Endothelial cell of umbilical vein (primary cell): ENCODE measurements at regions not wholly inside any gene's neighbourhood (a gene's known extent, or its start where the extent isn't known, plus 50 kb on each side); places are given as distances from the start of the nearest gene placed in this dataset.
A peak's percentile ranks its signal among the peaks of the same experiment; 100 is the strongest.

Experiments used
- BruUV-seq: library from RNA; stranded (reverse); fragments of 400-500 nt; replicated peaks from 2 replicates; lab custom pipeline; 2021; lab: Mats Ljungman, UMichigan
- CTCF ChIA-PET: fragments of 300-600, 350-600 bp; sonication (Branson Sonifier 250); formaldehyde crosslinking; loops from one replicate; lab custom pipeline; 2021; ENCODE audit warnings: antibody characterized with exemption, inconsistent platforms; lab: Charles Lee
- POLR2A ChIA-PET: fragments of 300-600, 350-600 bp; sonication (Branson Sonifier 250); formaldehyde crosslinking; loops from one replicate; lab custom pipeline; 2021; ENCODE audit warnings: antibody characterized with exemption, inconsistent platforms; lab: Charles Lee
- DNase-seq: peaks from one replicate; pipeline ENCODE4 v3.0.0-alpha.2; 2011; ENCODE audit warnings: low read depth, low spot score
- FAIRE-seq: peaks from 2 replicates; lab custom pipeline; 2011; peaks lifted over from hg19 to GRCh38; lab: Jason Lieb, UNC
- H2AFZ ChIP-seq: 2 replicates; pipeline ENCODE4 v1.6.0; 2012; ENCODE audit warnings: low read depth, low read length, control low read depth, inconsistent platforms
- H3K27ac ChIP-seq: 2 replicates; pipeline ENCODE4 v1.5.1; 2011; ENCODE audit warnings: low read depth, mild to moderate bottlenecking, control low read depth, low read length, moderate library complexity; ENCODE audit not compliant: insufficient read depth
- H3K27me3 ChIP-seq, 2 experiments: 2 replicates each; pipeline versions ENCODE4 v1.6.0 to v1.6.1; 2011; ENCODE audit warnings: low read length in 2 of 2, mixed read lengths in 1 of 2; ENCODE audit not compliant: control insufficient read depth in 2 of 2, insufficient read depth in 2 of 2
- H3K36me3 ChIP-seq, 2 experiments: 2 replicates in 1 of 2; 3 replicates in 1 of 2; pipeline ENCODE4 v1.5.1; 2011; ENCODE audit warnings: low read length in 2 of 2, mild to moderate bottlenecking in 1 of 2, moderate library complexity in 1 of 2; ENCODE audit not compliant: control insufficient read depth in 2 of 2, insufficient read depth in 2 of 2; ENCODE audit errors: extremely low read depth in 1 of 2
- H3K4me1 ChIP-seq: 3 replicates; pipeline ENCODE4 v1.5.1; 2011; ENCODE audit warnings: mild to moderate bottlenecking, low read length; ENCODE audit not compliant: control insufficient read depth, insufficient read depth; ENCODE audit errors: extremely low read depth
- H3K4me2 ChIP-seq: 2 replicates; pipeline ENCODE4 v1.6.1; 2011; ENCODE audit warnings: low read length, control low read depth, mixed read lengths; ENCODE audit not compliant: insufficient read depth
- H3K4me3 ChIP-seq, 3 experiments: fragments of 200-600 bp in 1 of 3; sonication (generic), shearing (Covaris generic) in 1 of 3; replicated peaks in 1 of 3; 2 replicates each; pipeline ENCODE4 v1.5.1; 2011 to 2016; ENCODE audit warnings: control low read depth in 3 of 3, low read length in 3 of 3, mild to moderate bottlenecking in 2 of 3, inconsistent platforms in 1 of 3, low read depth in 1 of 3, moderate library complexity in 1 of 3; ENCODE audit not compliant: insufficient read depth in 1 of 3
- H3K79me2 ChIP-seq: 2 replicates; pipeline ENCODE4 v1.6.0; 2012; ENCODE audit warnings: low read length, inconsistent platforms; ENCODE audit not compliant: control insufficient read depth, insufficient read depth
- H3K9ac ChIP-seq: replicated peaks from 2 replicates; pipeline ENCODE3; 2011; ENCODE audit warnings: low read length, control low read depth; ENCODE audit not compliant: insufficient read depth; ENCODE audit errors: extremely low read depth
- H3K9me1 ChIP-seq: replicated peaks from 3 replicates; pipeline ENCODE4 v1.6.0; 2011; ENCODE audit warnings: mild to moderate bottlenecking, low read length; ENCODE audit not compliant: control insufficient read depth, insufficient read depth; ENCODE audit errors: extremely low read depth
- H3K9me3 ChIP-seq: replicated peaks from 2 replicates; pipeline ENCODE4 v1.5.1; 2012; ENCODE audit warnings: low read length, inconsistent platforms; ENCODE audit not compliant: control insufficient read depth, insufficient read depth
- H4K20me1 ChIP-seq: replicated peaks from 2 replicates; pipeline ENCODE3; 2011; ENCODE audit warnings: mild to moderate bottlenecking, low read length; ENCODE audit not compliant: control insufficient read depth, insufficient read depth; ENCODE audit errors: extremely low read depth
- EZH2 ChIP-seq: IDR thresholded peaks from 2 replicates; pipeline ENCODE4 v1.6.1; 2012; ENCODE audit warnings: borderline replicate concordance, low read depth, mild to moderate bottlenecking, moderate library complexity, low read length, inconsistent platforms; ENCODE audit not compliant: severe bottlenecking
- FOS ChIP-seq: IDR thresholded peaks from 2 replicates; pipeline ENCODE4 v1.6.1; 2011; ENCODE audit warnings: mild to moderate bottlenecking, low read length, moderate library complexity, borderline replicate concordance; ENCODE audit not compliant: insufficient read depth
- GATA2 ChIP-seq: IDR thresholded peaks from 2 replicates; pipeline ENCODE4 v1.7.0; 2011; ENCODE audit warnings: low read depth, mild to moderate bottlenecking, moderate library complexity, mixed read lengths, low read length; ENCODE audit not compliant: insufficient read length, insufficient read depth
- JUN ChIP-seq: IDR thresholded peaks from 2 replicates; pipeline ENCODE4 v1.6.1; 2011; ENCODE audit warnings: borderline replicate concordance, low read depth; ENCODE audit not compliant: insufficient read length, insufficient read depth
- MYC ChIP-seq: IDR thresholded peaks from one replicate; pipeline ENCODE4 v1.6.1; 2011; ENCODE audit warnings: mild to moderate bottlenecking, low read depth, low read length
- POLR2A ChIP-seq: IDR thresholded peaks from 2 replicates; pipeline ENCODE4 v1.6.1; 2012; ENCODE audit warnings: low read depth, mild to moderate bottlenecking, control low read depth, low read length
- POLR2AphosphoS5 ChIP-seq: IDR thresholded peaks from 2 replicates; pipeline ENCODE4 v1.6.1; 2012; ENCODE audit warnings: low read depth, mild to moderate bottlenecking, control low read depth, low read length, moderate library complexity; ENCODE audit not compliant: insufficient read depth
- dilution Hi-C: fragments of 300-500 bp; cut with MboI; formaldehyde crosslinking; loops from one replicate; pipeline ENCODE4 v1.15.0; 2019; ENCODE audit warnings: low sequenced_read_pairs; ENCODE audit not compliant: extremely low pct_ligation_motif_present
- intact Hi-C: fragments of 100-400 bp; cut with micrococcal nuclease; formaldehyde crosslinking; loops from one replicate; pipeline ENCODE4 v1.10.0; 2022
- TF ChIP-seq, protein P1 (sequence below), 2 donors: IDR thresholded peaks; 1 replicate in 1 of 2; 2 replicates in 1 of 2; pipeline ENCODE4 v1.5.1; 2011; ENCODE audit warnings: low read length in 2 of 2, mild to moderate bottlenecking in 2 of 2, moderate library complexity in 2 of 2, control low read depth in 1 of 2, inconsistent platforms in 1 of 2, low read depth in 1 of 2; ENCODE audit not compliant: insufficient read depth in 1 of 2; ENCODE audit errors: extremely low read depth in 1 of 2
- TF ChIP-seq, protein P2 (sequence below): IDR thresholded peaks from 2 replicates; pipeline ENCODE4 v1.6.1; 2011; ENCODE audit not compliant: insufficient read depth, insufficient read length

- ChIA-PET CTCF (no interaction called here), POLR2A (no interaction called here)
- H3K9me1 ChIP-seq: no peaks in the 10 kb centered on the region
- no peaks in the 10 kb centered on the region for H3K36me3 ChIP-seq
- no peak overlapping the region for H2AFZ ChIP-seq
- dilution Hi-C loops: no loop called here
- H3K4me1 ChIP-seq: no peaks in the 10 kb centered on the region
- no peak overlapping the region for H3K4me2 ChIP-seq
- H4K20me1 ChIP-seq: no peaks in the 10 kb centered on the region
- no peak overlapping the region for H3K27ac ChIP-seq
- TF ChIP-seq POLR2AphosphoS5: no peak
- TF ChIP-seq, protein P1, sequence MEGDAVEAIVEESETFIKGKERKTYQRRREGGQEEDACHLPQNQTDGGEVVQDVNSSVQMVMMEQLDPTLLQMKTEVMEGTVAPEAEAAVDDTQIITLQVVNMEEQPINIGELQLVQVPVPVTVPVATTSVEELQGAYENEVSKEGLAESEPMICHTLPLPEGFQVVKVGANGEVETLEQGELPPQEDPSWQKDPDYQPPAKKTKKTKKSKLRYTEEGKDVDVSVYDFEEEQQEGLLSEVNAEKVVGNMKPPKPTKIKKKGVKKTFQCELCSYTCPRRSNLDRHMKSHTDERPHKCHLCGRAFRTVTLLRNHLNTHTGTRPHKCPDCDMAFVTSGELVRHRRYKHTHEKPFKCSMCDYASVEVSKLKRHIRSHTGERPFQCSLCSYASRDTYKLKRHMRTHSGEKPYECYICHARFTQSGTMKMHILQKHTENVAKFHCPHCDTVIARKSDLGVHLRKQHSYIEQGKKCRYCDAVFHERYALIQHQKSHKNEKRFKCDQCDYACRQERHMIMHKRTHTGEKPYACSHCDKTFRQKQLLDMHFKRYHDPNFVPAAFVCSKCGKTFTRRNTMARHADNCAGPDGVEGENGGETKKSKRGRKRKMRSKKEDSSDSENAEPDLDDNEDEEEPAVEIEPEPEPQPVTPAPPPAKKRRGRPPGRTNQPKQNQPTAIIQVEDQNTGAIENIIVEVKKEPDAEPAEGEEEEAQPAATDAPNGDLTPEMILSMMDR (IDR thresholded peaks at IDR 0.05; ENCODE audit: extremely low read depth in 1 of 2, insufficient read depth in 1 of 2, low read depth in 1 of 2, low read length in 2 of 2): peak; percentile 10 to 74
- no peak overlapping the region for H3K9ac ChIP-seq
- no peak for FAIRE-seq
- no TSS peak for BruUV-seq
- no peaks in the 10 kb centered on the region for H3K9me3 ChIP-seq
- no peak overlapping the region for H3K4me3 ChIP-seq
- no peaks in the 10 kb centered on the region for H3K79me2 ChIP-seq
- intact Hi-C loops: no loop called here
- H3K27me3 ChIP-seq: peaks cover 8 to 10% of the 10 kb centered on the region in 2 experiments
- peak; percentile 59 for DNase-seq
Observed at GRCh38 chr6:156662025-156662445, 115.1 kb upstream of the ARID1B start.

DNA sequence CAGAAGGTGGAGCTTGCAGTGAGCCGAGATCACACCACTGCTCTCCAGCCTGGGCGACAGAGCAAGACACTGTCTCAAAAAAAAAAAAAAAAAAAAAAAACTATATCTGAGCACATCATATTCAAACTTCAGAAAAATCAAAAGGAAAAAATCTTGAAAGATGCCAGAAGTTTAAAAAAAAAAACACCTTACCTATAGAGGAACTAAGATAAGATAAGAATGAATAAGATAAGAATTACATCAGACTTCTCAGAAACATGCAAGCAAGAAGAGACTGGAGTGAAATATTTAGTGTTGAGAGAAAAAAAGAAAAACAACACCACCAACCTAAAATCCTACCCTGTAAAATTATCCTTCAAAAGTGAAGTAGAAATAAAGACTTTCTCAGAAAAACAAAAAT is 116.8 kb upstream of the ARID1B start:
- CTCF ChIA-PET: interaction anchor here (1.1 kb wide), 1 partner anchor 26 kb away, joined by 3 read pairs; no protein-coding TSS in a partner anchor
- Histone ChIP-seq H3K9ac (no peak overlapping the region), H3K27ac (no peak overlapping the region), H3K9me1 (no peaks in the 10 kb centered on the region), H3K4me2 (no peak overlapping the region), H3K79me2 (no peaks in the 10 kb centered on the region), H4K20me1 (no peaks in the 10 kb centered on the region), H3K27me3 (peaks cover 8 to 10% of the 10 kb centered on the region in 2 experiments), H3K9me3 (no peaks in the 10 kb centered on the region), H3K4me1 (no peaks in the 10 kb centered on the region), H3K4me3 (no peak overlapping the region), H3K36me3 (no peaks in the 10 kb centered on the region), H2AFZ (no peak overlapping the region)
- POLR2A ChIA-PET: no interaction called here
- TF ChIP-seq, protein P2, sequence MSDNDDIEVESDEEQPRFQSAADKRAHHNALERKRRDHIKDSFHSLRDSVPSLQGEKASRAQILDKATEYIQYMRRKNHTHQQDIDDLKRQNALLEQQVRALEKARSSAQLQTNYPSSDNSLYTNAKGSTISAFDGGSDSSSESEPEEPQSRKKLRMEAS: no peak
- TF ChIP-seq, protein P1 (IDR thresholded peaks at IDR 0.05; ENCODE audit: extremely low read depth in 1 of 2, insufficient read depth in 1 of 2, low read depth in 1 of 2, low read length in 2 of 2): no peak
- no peak for TF ChIP-seq POLR2A
- TF ChIP-seq FOS: no peak
- no peak for TF ChIP-seq MYC
- no peak for TF ChIP-seq JUN
- no peak for TF ChIP-seq EZH2
- no peak for TF ChIP-seq POLR2AphosphoS5
- no peak for TF ChIP-seq GATA2
- FAIRE-seq (no peak), DNase-seq (no peak)
- no TSS peak for BruUV-seq
- intact Hi-C loops (no loop called here), dilution Hi-C loops (no loop called here)
